Upper lobe of left lung (tissue), 4 donors: ENCODE measurements at regions not wholly inside any gene's neighbourhood (a gene's known extent, or its start where the extent isn't known, plus 50 kb on each side); places are given as distances from the start of the nearest gene placed in this dataset.

ENCODE experiments used
- CTCF ChIP-seq, 6 experiments: fragments of 450-650 bp in 4 of 6; fragments of 200-600 bp in 2 of 6; sonication (generic) in 2 of 6; IDR thresholded peaks; one replicate each; pipeline ENCODE4 v1.5.1; 2016 to 2019; ENCODE audit warnings: antibody characterized with exemption in 6 of 6
- EP300 ChIP-seq, 4 donors: sonication (generic); formaldehyde crosslinking; IDR thresholded peaks; one replicate each; pipeline ENCODE4 v1.5.1; 2017; ENCODE audit warnings: antibody characterized with exemption in 4 of 4, control low read depth in 2 of 4
- POLR2A ChIP-seq, 4 donors: fragments of 450-650 bp; IDR thresholded peaks; one replicate each; pipeline ENCODE4 v1.5.1; 2016 to 2017; ENCODE audit warnings: antibody characterized with exemption in 4 of 4, mild to moderate bottlenecking in 2 of 4

GRCh38 chr10:2625094-2625493 lies 442.3 kb upstream of the PFKP start:
- TF ChIP-seq EP300 (IDR thresholded peaks at IDR 0.05) (no peak), POLR2A (IDR thresholded peaks at IDR 0.05) (no peak), CTCF (IDR thresholded peaks at IDR 0.05) (no peak)
